ENCODE measurements at regions not wholly inside any gene's neighbourhood (a gene's known extent, or its start where the extent isn't known, plus 50 kb on each side); places are given as distances from the start of the nearest gene placed in this dataset.

- H3K4me2 ChIP-seq (ENCODE audit: low read depth, low read length, poor library complexity, severe bottlenecking), result no peak overlapping the region
- no peaks in the 10 kb centered on the region for H3K9me3 ChIP-seq (ENCODE audit: insufficient read depth, low read depth, low read length)
- H4K20me1 ChIP-seq (ENCODE audit: insufficient read depth, low read length, poor library complexity, severe bottlenecking), result peaks cover 79% of the 10 kb centered on the region
- H3K4me3 ChIP-seq (ENCODE audit: low read length, poor library complexity, severe bottlenecking), result no peak overlapping the region
- H3F3A ChIP-seq (ENCODE audit: low read depth), result no peaks in the 10 kb centered on the region
- TF ChIP-seq CTCF (conservative IDR thresholded peaks at IDR 0.05; ENCODE audit: low read length) (no peak), EZH2phosphoT487 (IDR thresholded peaks at IDR 0.05; ENCODE audit: borderline replicate concordance) (no peak)
- H2AFZ ChIP-seq (ENCODE audit: low read length), result no peak overlapping the region
- peaks cover 47% of the 10 kb centered on the region for H3K36me3 ChIP-seq (ENCODE audit: insufficient read depth, low read length)
- H3K9me2 ChIP-seq (replicated peaks; ENCODE audit: low read depth, low read length), result no peaks in the 10 kb centered on the region
- H3K4me1 ChIP-seq (ENCODE audit: insufficient read depth, low read length, poor library complexity, severe bottlenecking), result peaks cover 24% of the 10 kb centered on the region
- H3K79me2 ChIP-seq (ENCODE audit: insufficient read depth, low read length), result peaks cover 94% of the 10 kb centered on the region
- no peaks in the 10 kb centered on the region for H3K27me3 ChIP-seq (ENCODE audit: insufficient read depth, low read length, poor library complexity, severe bottlenecking)
- no peak overlapping the region for H3K9ac ChIP-seq (ENCODE audit: low read depth, low read length, poor library complexity, severe bottlenecking)
These were observed 176.4 kb downstream of the SOX4 start for GRCh38 chr6:21769968-21770367.

GRCh38 chr6:21771626-21772320, 178.2 kb downstream of the SOX4 start:
- no peak overlapping the region for H3K4me3 ChIP-seq (ENCODE audit: low read length, poor library complexity, severe bottlenecking)
- H3K9ac ChIP-seq (ENCODE audit: low read depth, low read length, poor library complexity, severe bottlenecking), result no peak overlapping the region
- H3K4me1 ChIP-seq (ENCODE audit: insufficient read depth, low read length, poor library complexity, severe bottlenecking), result peaks cover 24% of the 10 kb centered on the region
- H3K27me3 ChIP-seq (ENCODE audit: insufficient read depth, low read length, poor library complexity, severe bottlenecking), result no peaks in the 10 kb centered on the region
- TF ChIP-seq EZH2phosphoT487 (IDR thresholded peaks at IDR 0.05; ENCODE audit: borderline replicate concordance) (no peak), CTCF (conservative IDR thresholded peaks at IDR 0.05; ENCODE audit: low read length) (no peak)
- H3K36me3 ChIP-seq (ENCODE audit: insufficient read depth, low read length), result peaks cover 43% of the 10 kb centered on the region
- peaks cover 95% of the 10 kb centered on the region for H3K79me2 ChIP-seq (ENCODE audit: insufficient read depth, low read length)
- 0 out of 2 replicates have a peak, but pooled peaks cover 2% of the 10 kb centered on the region for H3F3A ChIP-seq (ENCODE audit: low read depth)
- no peak overlapping the region for H3K4me2 ChIP-seq (ENCODE audit: low read depth, low read length, poor library complexity, severe bottlenecking)
- H4K20me1 ChIP-seq (ENCODE audit: insufficient read depth, low read length, poor library complexity, severe bottlenecking), result peaks cover 78% of the 10 kb centered on the region
- no peaks in the 10 kb centered on the region for H3K9me2 ChIP-seq (replicated peaks; ENCODE audit: low read depth, low read length)
- no peaks in the 10 kb centered on the region for H3K9me3 ChIP-seq (ENCODE audit: insufficient read depth, low read depth, low read length)
- no peak overlapping the region for H2AFZ ChIP-seq (ENCODE audit: low read length)

GRCh38 chr6:21772477-21772876, 178.9 kb downstream of the SOX4 start:
- H2AFZ ChIP-seq (ENCODE audit: low read length), result no peak overlapping the region
- no peaks in the 10 kb centered on the region for H3K9me3 ChIP-seq (ENCODE audit: insufficient read depth, low read depth, low read length)
- H3K27me3 ChIP-seq (ENCODE audit: insufficient read depth, low read length, poor library complexity, severe bottlenecking), result no peaks in the 10 kb centered on the region
- no peak overlapping the region for H3K4me3 ChIP-seq (ENCODE audit: low read length, poor library complexity, severe bottlenecking)
- no peaks in the 10 kb centered on the region for H3K9me2 ChIP-seq (replicated peaks; ENCODE audit: low read depth, low read length)
- peaks cover 44% of the 10 kb centered on the region for H3K36me3 ChIP-seq (ENCODE audit: insufficient read depth, low read length)
- H4K20me1 ChIP-seq (ENCODE audit: insufficient read depth, low read length, poor library complexity, severe bottlenecking), result peaks cover 80% of the 10 kb centered on the region
- H3K79me2 ChIP-seq (ENCODE audit: insufficient read depth, low read length), result peaks cover 95% of the 10 kb centered on the region
- TF ChIP-seq CTCF (conservative IDR thresholded peaks at IDR 0.05; ENCODE audit: low read length), result no peak
- TF ChIP-seq EZH2phosphoT487 (IDR thresholded peaks at IDR 0.05; ENCODE audit: borderline replicate concordance), result no peak
- H3F3A ChIP-seq (ENCODE audit: low read depth), result 0 out of 2 replicates have a peak, but pooled peaks cover 2% of the 10 kb centered on the region
- H3K9ac ChIP-seq (ENCODE audit: low read depth, low read length, poor library complexity, severe bottlenecking), result no peak overlapping the region
- no peak overlapping the region for H3K4me2 ChIP-seq (ENCODE audit: low read depth, low read length, poor library complexity, severe bottlenecking)
- H3K4me1 ChIP-seq (ENCODE audit: insufficient read depth, low read length, poor library complexity, severe bottlenecking), result peaks cover 24% of the 10 kb centered on the region

Measured in Loucy (cell line).